ENCODE measurements at regions not wholly inside any gene's neighbourhood (a gene's known extent, or its start where the extent isn't known, plus 50 kb on each side); places are given as distances from the start of the nearest gene placed in this dataset.
"Not testable (repeated sequence)": the region's sequence is repeated elsewhere in the genome, so short reads cannot be mapped to it uniquely, and the experiment has no call there.

GRCh38 chr15:56795502-56795901 lies 62.2 kb upstream of the ZNF280D start:
- H3K27ac ChIP-seq (ENCODE audit: low read length), result no peak overlapping the region
- peaks cover 2% of the 10 kb centered on the region for H3K4me1 ChIP-seq (ENCODE audit: control insufficient read depth, insufficient read depth, low read length)
- no peaks in the 10 kb centered on the region for H3K27me3 ChIP-seq (ENCODE audit: control insufficient read depth, insufficient read depth, low read length)
- no peak overlapping the region for H3K4me3 ChIP-seq (ENCODE audit: low read length)
- peaks cover 9% of the 10 kb centered on the region for H3K9me3 ChIP-seq (replicated peaks; ENCODE audit: control insufficient read depth, low read depth, low read length)
- DNase-seq, result peak; percentile 81
- no peaks in the 10 kb centered on the region for H3K36me3 ChIP-seq (ENCODE audit: control insufficient read depth, insufficient read depth, low read length)
- WGBS (ENCODE audit: insufficient coverage), result no CpG with 5 or more reads among the region's 4 CpGs

DNA sequence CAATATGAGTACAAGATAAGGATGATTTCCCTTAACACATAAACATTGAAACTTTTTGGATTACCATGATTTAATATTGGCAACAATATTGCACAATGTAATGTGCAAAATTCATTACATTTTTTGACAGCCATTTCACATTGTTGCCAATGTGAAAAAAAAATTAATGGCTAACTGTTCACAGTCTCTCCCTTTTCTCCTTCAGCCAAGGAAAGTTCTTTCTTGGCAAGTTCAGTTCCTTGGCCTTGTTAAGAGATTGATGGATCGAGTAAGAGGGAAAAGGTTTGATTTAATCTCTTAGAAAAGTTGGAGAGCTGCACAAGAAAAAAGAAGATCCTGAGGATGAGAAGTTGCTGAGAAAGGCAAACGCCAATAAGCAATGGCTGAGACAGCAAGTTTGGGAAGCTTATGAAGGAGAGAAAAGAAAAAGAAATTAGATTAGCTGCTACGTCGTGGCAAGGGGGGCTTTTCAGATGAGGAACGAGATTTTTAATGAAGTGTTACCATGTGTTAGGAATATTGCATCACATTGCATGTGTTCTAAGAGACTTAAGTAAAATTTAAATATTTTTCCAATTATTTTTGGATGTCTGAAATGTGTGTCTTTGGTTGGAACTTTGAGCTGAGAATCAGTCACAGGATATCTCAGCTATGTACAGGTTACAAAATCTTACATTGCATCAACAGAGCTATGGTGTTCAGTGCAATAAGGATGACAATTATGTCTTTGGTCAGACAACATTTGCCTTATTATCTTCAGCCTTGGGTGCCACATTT lies 61.4 kb upstream of the ZNF280D start:
- H3K9me3 ChIP-seq (replicated peaks; ENCODE audit: control insufficient read depth, low read depth, low read length), result peaks cover 9% of the 10 kb centered on the region
- H3K27ac ChIP-seq (ENCODE audit: low read length), result peak overlapping the region; percentile 49
- H3K36me3 ChIP-seq (ENCODE audit: control insufficient read depth, insufficient read depth, low read length), result no peaks in the 10 kb centered on the region
- no peaks in the 10 kb centered on the region for H3K27me3 ChIP-seq (ENCODE audit: control insufficient read depth, insufficient read depth, low read length)
- DNase-seq, result peak; percentile 95
- 22% methylated on average over 4 of the region's 5 CpGs for WGBS (ENCODE audit: insufficient coverage)
- no peak overlapping the region for H3K4me3 ChIP-seq (ENCODE audit: low read length)
- H3K4me1 ChIP-seq (ENCODE audit: control insufficient read depth, insufficient read depth, low read length), result peaks cover 2% of the 10 kb centered on the region

GRCh38 chr15:56794165-56794552 lies 60.9 kb upstream of the ZNF280D start:
- no peak for DNase-seq
- Histone ChIP-seq H3K9me3 (replicated peaks; ENCODE audit: control insufficient read depth, low read depth, low read length) (peaks cover 9% of the 10 kb centered on the region), H3K4me3 (ENCODE audit: low read length) (no peak overlapping the region), H3K36me3 (ENCODE audit: control insufficient read depth, insufficient read depth, low read length) (no peaks in the 10 kb centered on the region), H3K27me3 (ENCODE audit: control insufficient read depth, insufficient read depth, low read length) (no peaks in the 10 kb centered on the region), H3K4me1 (ENCODE audit: control insufficient read depth, insufficient read depth, low read length) (peaks cover 2% of the 10 kb centered on the region), H3K27ac (ENCODE audit: low read length) (peak overlapping the region; percentile 20)
- no CpG with 5 or more reads among the region's 1 CpG for WGBS (ENCODE audit: insufficient coverage)

DNA sequence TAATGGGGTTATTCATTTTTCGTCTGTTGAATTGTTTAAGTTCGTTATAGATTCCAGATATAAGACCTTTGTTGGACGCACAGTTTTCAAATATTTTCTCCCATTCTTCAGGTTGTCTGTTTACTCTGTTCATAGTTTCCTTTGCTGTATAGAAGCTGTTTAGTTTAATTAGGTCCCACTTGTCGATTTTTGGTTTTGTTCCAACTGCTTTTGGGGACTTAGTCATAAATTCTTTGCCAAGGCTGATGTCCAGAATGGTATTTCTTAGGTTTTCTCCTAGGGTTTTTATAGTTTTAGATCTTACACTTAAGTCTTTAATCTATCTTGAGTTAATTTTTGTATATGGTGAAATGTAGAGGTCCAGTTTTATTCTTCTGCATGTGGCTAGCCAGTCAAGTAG lies 58.9 kb upstream of the ZNF280D start:
- H3K4me3 ChIP-seq (ENCODE audit: low read length), result no peak overlapping the region
- DNase-seq, result no peak
- H3K36me3 ChIP-seq (ENCODE audit: control insufficient read depth, insufficient read depth, low read length), result no peaks in the 10 kb centered on the region
- WGBS (ENCODE audit: insufficient coverage), result no CpG with 5 or more reads among the region's 4 CpGs
- peaks cover 2% of the 10 kb centered on the region for H3K4me1 ChIP-seq (ENCODE audit: control insufficient read depth, insufficient read depth, low read length)
- H3K27ac ChIP-seq (ENCODE audit: low read length), result no peak overlapping the region
- no peaks in the 10 kb centered on the region for H3K27me3 ChIP-seq (ENCODE audit: control insufficient read depth, insufficient read depth, low read length)
- H3K9me3 ChIP-seq (replicated peaks; ENCODE audit: control insufficient read depth, low read depth, low read length), result peaks cover 12% of the 10 kb centered on the region

DNA sequence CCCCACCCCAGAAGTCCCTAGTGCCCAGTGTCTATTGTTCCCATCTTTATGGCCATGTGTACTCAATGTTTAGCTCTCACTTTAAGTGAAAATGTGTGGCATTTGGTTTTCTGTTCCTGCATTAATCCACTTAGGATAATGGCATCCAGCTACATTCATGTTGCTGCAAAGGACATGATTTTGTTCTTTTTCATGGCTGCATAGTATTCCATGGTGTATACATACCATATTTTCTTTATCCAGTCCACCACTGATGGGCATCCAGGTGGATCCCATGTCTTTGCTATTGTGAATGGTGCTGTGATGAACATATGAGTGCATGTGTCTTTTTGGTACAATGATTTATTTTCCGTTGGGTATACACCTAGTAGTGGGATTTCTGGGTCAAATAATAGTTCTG lies 58.2 kb upstream of the ZNF280D start:
- no CpG with 5 or more reads among the region's 1 CpG for WGBS (ENCODE audit: insufficient coverage)
- not testable (repeated sequence) for DNase-seq; H3K4me1 ChIP-seq (ENCODE audit: control insufficient read depth, insufficient read depth, low read length); H3K27me3 ChIP-seq (ENCODE audit: control insufficient read depth, insufficient read depth, low read length); H3K36me3 ChIP-seq (ENCODE audit: control insufficient read depth, insufficient read depth, low read length); H3K4me3 ChIP-seq (ENCODE audit: low read length); H3K27ac ChIP-seq (ENCODE audit: low read length)
- H3K9me3 ChIP-seq (replicated peaks; ENCODE audit: control insufficient read depth, low read depth, low read length), result peaks cover 12% of the 10 kb centered on the region

- DNase-seq, result no peak
- peaks cover 9% of the 10 kb centered on the region for H3K9me3 ChIP-seq (replicated peaks; ENCODE audit: control insufficient read depth, low read depth, low read length)
- no peak overlapping the region for H3K4me3 ChIP-seq (ENCODE audit: low read length)
- H3K4me1 ChIP-seq (ENCODE audit: control insufficient read depth, insufficient read depth, low read length), result no peaks in the 10 kb centered on the region
- H3K27ac ChIP-seq (ENCODE audit: low read length), result no peak overlapping the region
- H3K27me3 ChIP-seq (ENCODE audit: control insufficient read depth, insufficient read depth, low read length), result no peaks in the 10 kb centered on the region
- WGBS (ENCODE audit: insufficient coverage), result 100% methylated on average over 1 of the region's 2 CpGs
- no peaks in the 10 kb centered on the region for H3K36me3 ChIP-seq (ENCODE audit: control insufficient read depth, insufficient read depth, low read length)
Measured at GRCh38 chr15:56788359-56788758, 55.0 kb upstream of the ZNF280D start.

- 71% methylated on average over 1 of the region's 5 CpGs for WGBS (ENCODE audit: insufficient coverage)
- Histone ChIP-seq H3K36me3 (ENCODE audit: control insufficient read depth, insufficient read depth, low read length) (no peaks in the 10 kb centered on the region), H3K4me1 (ENCODE audit: control insufficient read depth, insufficient read depth, low read length) (no peaks in the 10 kb centered on the region), H3K4me3 (ENCODE audit: low read length) (no peak overlapping the region), H3K27ac (ENCODE audit: low read length) (no peak overlapping the region), H3K27me3 (ENCODE audit: control insufficient read depth, insufficient read depth, low read length) (no peaks in the 10 kb centered on the region), H3K9me3 (replicated peaks; ENCODE audit: control insufficient read depth, low read depth, low read length) (peaks cover 2% of the 10 kb centered on the region)
- DNase-seq, result no peak
Measured at GRCh38 chr15:56786966-56787365, 53.7 kb upstream of the ZNF280D start.

GRCh38 chr15:56783857-56784661 lies 50.8 kb upstream of the ZNF280D start:
- Histone ChIP-seq H3K36me3 (ENCODE audit: control insufficient read depth, insufficient read depth, low read length) (no peaks in the 10 kb centered on the region), H3K9me3 (replicated peaks; ENCODE audit: control insufficient read depth, low read depth, low read length) (peaks cover 2% of the 10 kb centered on the region), H3K4me1 (ENCODE audit: control insufficient read depth, insufficient read depth, low read length) (no peaks in the 10 kb centered on the region), H3K4me3 (ENCODE audit: low read length) (no peak overlapping the region), H3K27ac (ENCODE audit: low read length) (no peak overlapping the region), H3K27me3 (ENCODE audit: control insufficient read depth, insufficient read depth, low read length) (no peaks in the 10 kb centered on the region)
- 97% methylated on average over 3 of the region's 5 CpGs for WGBS (ENCODE audit: insufficient coverage)
- DNase-seq, result no peak

GRCh38 chr15:56783156-56783856 lies 50.0 kb upstream of the ZNF280D start:
- Histone ChIP-seq H3K4me3 (ENCODE audit: low read length) (no peak overlapping the region), H3K27me3 (ENCODE audit: control insufficient read depth, insufficient read depth, low read length) (no peaks in the 10 kb centered on the region), H3K9me3 (replicated peaks; ENCODE audit: control insufficient read depth, low read depth, low read length) (peaks cover under 1% of the 10 kb centered on the region), H3K4me1 (ENCODE audit: control insufficient read depth, insufficient read depth, low read length) (no peaks in the 10 kb centered on the region), H3K36me3 (ENCODE audit: control insufficient read depth, insufficient read depth, low read length) (no peaks in the 10 kb centered on the region), H3K27ac (ENCODE audit: low read length) (no peak overlapping the region)
- WGBS (ENCODE audit: insufficient coverage), result 100% methylated on average over 7 of the region's 7 CpGs
- DNase-seq, result no peak
